Fibroblast of lung (primary cell): ENCODE measurements at regions not wholly inside any gene's neighbourhood (a gene's known extent, or its start where the extent isn't known, plus 50 kb on each side); places are given as distances from the start of the nearest gene placed in this dataset.
A peak's percentile ranks its signal among the peaks of the same experiment; 100 is the strongest.
"Not testable (repeated sequence)": the region's sequence is repeated elsewhere in the genome, so short reads cannot be mapped to it uniquely, and the experiment has no call there.

Source experiments
- DNase-seq, 2 donors: peaks; one replicate each; pipeline versions ENCODE4 v3.0.0 to v3.0.0-alpha.2; 2010; ENCODE audit warnings: low read depth in 2 of 2
- H2AFZ ChIP-seq: 2 replicates; pipeline ENCODE4 v1.5.1; 2012; ENCODE audit warnings: low read length, control low read depth, inconsistent platforms
- H3K27ac ChIP-seq: 2 replicates; pipeline ENCODE4 v1.5.1; 2011; ENCODE audit warnings: low read length, control low read depth; ENCODE audit not compliant: insufficient read depth
- H3K27me3 ChIP-seq: 2 replicates; pipeline ENCODE4 v1.5.1; 2011; ENCODE audit warnings: mild to moderate bottlenecking, low read length; ENCODE audit not compliant: control insufficient read depth, insufficient read depth
- H3K36me3 ChIP-seq: 2 replicates; pipeline ENCODE4 v1.5.1; 2011; ENCODE audit warnings: low read length; ENCODE audit not compliant: control insufficient read depth, insufficient read depth
- H3K4me1 ChIP-seq: 2 replicates; pipeline ENCODE4 v1.5.1; 2011; ENCODE audit warnings: low read length; ENCODE audit not compliant: control insufficient read depth, insufficient read depth; ENCODE audit errors: extremely low read depth
- H3K4me2 ChIP-seq: 2 replicates; pipeline ENCODE4 v1.5.1; 2011; ENCODE audit warnings: low read length, control low read depth; ENCODE audit not compliant: insufficient read depth; ENCODE audit errors: extremely low read depth
- H3K4me3 ChIP-seq, 4 experiments: fragments of 200-600 bp in 1 of 4; sonication (generic) in 1 of 4; replicated peaks in 1 of 4; 2 replicates each; pipeline ENCODE4 v1.5.1; 2011 to 2016; ENCODE audit warnings: low read length in 4 of 4, low read depth in 3 of 4, mild to moderate bottlenecking in 3 of 4, control low read depth in 2 of 4, inconsistent platforms in 1 of 4, mixed read lengths in 1 of 4; ENCODE audit not compliant: insufficient read depth in 1 of 4; ENCODE audit errors: control extremely low read depth in 1 of 4
- H3K79me2 ChIP-seq: 2 replicates; pipeline ENCODE4 v1.5.1; 2012; ENCODE audit warnings: mild to moderate bottlenecking, low read length, inconsistent platforms; ENCODE audit not compliant: control insufficient read depth, insufficient read depth
- H3K9ac ChIP-seq: 2 replicates; pipeline ENCODE4 v1.5.1; 2011; ENCODE audit warnings: mild to moderate bottlenecking, low read length, control low read depth; ENCODE audit not compliant: insufficient read depth
- H3K9me3 ChIP-seq: 2 replicates; pipeline ENCODE4 v1.5.1; 2012; ENCODE audit warnings: low read depth, low read length; ENCODE audit not compliant: control insufficient read depth, insufficient read depth
- H4K20me1 ChIP-seq: 2 replicates; pipeline ENCODE4 v1.5.1; 2011; ENCODE audit warnings: low read length; ENCODE audit not compliant: control insufficient read depth, insufficient read depth; ENCODE audit errors: extremely low read depth
- CTCF ChIP-seq, 2 donors: IDR thresholded peaks in 1 of 2; conservative IDR thresholded peaks in 1 of 2; 1 replicate in 1 of 2; 2 replicates in 1 of 2; pipeline ENCODE4 v1.5.1; 2011 to 2012; ENCODE audit warnings: low read length in 2 of 2, control low read depth in 1 of 2, inconsistent platforms in 1 of 2, low read depth in 1 of 2, mild to moderate bottlenecking in 1 of 2
- EZH2 ChIP-seq: IDR thresholded peaks from 2 replicates; pipeline ENCODE4 v1.5.1; 2012; ENCODE audit warnings: low read length, control low read depth, mild to moderate bottlenecking; ENCODE audit errors: missing control alignments

DNA sequence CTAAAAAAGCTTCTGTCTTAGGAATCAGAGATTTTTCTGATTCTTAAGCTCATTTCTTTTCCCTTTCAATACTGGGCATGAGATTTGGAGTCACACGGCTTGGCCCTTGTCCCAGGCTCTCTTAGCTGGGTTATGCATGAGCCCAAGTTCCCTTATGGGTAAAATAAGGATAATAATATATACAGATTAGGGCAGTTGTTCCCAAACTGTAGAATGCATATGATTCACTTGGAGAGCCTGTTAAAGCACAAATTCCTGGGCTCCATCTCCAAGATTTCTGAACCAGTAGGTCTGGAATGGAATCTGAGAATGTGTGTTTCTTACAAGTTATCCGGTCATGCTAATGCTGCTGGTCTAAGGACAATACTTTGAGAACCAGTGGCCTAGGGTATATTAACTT, 154.0 kb downstream of the REEP3 start:
- Histone ChIP-seq H3K27me3 (no peaks in the 10 kb centered on the region), H3K4me1 (peaks cover 12% of the 10 kb centered on the region), H3K9me3 (no peaks in the 10 kb centered on the region), H3K27ac (no peak overlapping the region), H3K36me3 (no peaks in the 10 kb centered on the region), H3K4me3 (no peak overlapping the region), H2AFZ (no peak overlapping the region), H3K79me2 (no peaks in the 10 kb centered on the region), H3K4me2 (no peak overlapping the region), H4K20me1 (no peaks in the 10 kb centered on the region), H3K9ac (no peak overlapping the region)
- TF ChIP-seq EZH2 (no peak), CTCF (conservative IDR thresholded peaks at IDR 0.05 in 1 of 2, IDR thresholded peaks at IDR 0.05 in 1 of 2; ENCODE audit: low read depth in 1 of 2, low read length in 2 of 2) (no peak)
- DNase-seq: peak; percentile 63 to 65

- Histone ChIP-seq H4K20me1 (no peaks in the 10 kb centered on the region), H3K79me2 (no peaks in the 10 kb centered on the region), H3K4me3 (no peak overlapping the region), H3K4me2 (no peak overlapping the region), H3K27me3 (no peaks in the 10 kb centered on the region), H3K9ac (no peak overlapping the region), H3K27ac (no peak overlapping the region), H3K4me1 (peaks cover 6% of the 10 kb centered on the region), H3K9me3 (no peaks in the 10 kb centered on the region), H2AFZ (no peak overlapping the region), H3K36me3 (no peaks in the 10 kb centered on the region)
- no peak for DNase-seq
- no peak for TF ChIP-seq CTCF (conservative IDR thresholded peaks at IDR 0.05 in 1 of 2, IDR thresholded peaks at IDR 0.05 in 1 of 2; ENCODE audit: low read depth in 1 of 2, low read length in 2 of 2)
- TF ChIP-seq EZH2: no peak
Measured at GRCh38 chr10:63677001-63677400, 155.8 kb downstream of the REEP3 start.

GRCh38 chr10:63680545-63680944, 159.3 kb downstream of the REEP3 start:
- H3K27me3 ChIP-seq, H3K4me3 ChIP-seq, H3K79me2 ChIP-seq, H3K36me3 ChIP-seq, DNase-seq, H4K20me1 ChIP-seq, H2AFZ ChIP-seq, H3K4me2 ChIP-seq, H3K4me1 ChIP-seq, H3K9ac ChIP-seq, H3K27ac ChIP-seq, H3K9me3 ChIP-seq: not testable (repeated sequence)
